Heart right ventricle (tissue), 16 donors: ENCODE measurements at regions not wholly inside any gene's neighbourhood (a gene's known extent, or its start where the extent isn't known, plus 50 kb on each side); places are given as distances from the start of the nearest gene placed in this dataset.
A peak's percentile ranks its signal among the peaks of the same experiment; 100 is the strongest.

ENCODE experiments used
- ATAC-seq, 8 donors: fragments of 200-7000 bp; cut with Tn5 transposase; one replicate each; pipeline ENCODE4 v1.9.1; 2020; ENCODE audit warnings: mild to moderate bottlenecking in 8 of 8, moderate library complexity in 8 of 8, moderate number of reproducible peaks in 1 of 8
- DNase-seq, 2 donors: peaks; one replicate each; pipeline ENCODE4 v3.0.0-alpha.2; 2020
- H3K27ac ChIP-seq, 10 donors: fragments of 200-600 bp; sonication (generic) in 2 of 10; one replicate each; pipeline versions ENCODE4 v1.5.0 to v1.8.0; 2020 to 2022; ENCODE audit warnings: mild to moderate bottlenecking in 3 of 10
- H3K27me3 ChIP-seq, 7 donors: fragments of 200-600 bp; one replicate each; pipeline ENCODE4 v1.8.0; 2021 to 2022; ENCODE audit warnings: mild to moderate bottlenecking in 2 of 7
- H3K36me3 ChIP-seq, 9 donors: fragments of 200-600 bp; sonication (generic) in 1 of 9; one replicate each; pipeline versions ENCODE4 v1.5.0 to v1.8.0; 2020 to 2022; ENCODE audit warnings: mild to moderate bottlenecking in 2 of 9
- H3K4me1 ChIP-seq, 9 donors: fragments of 200-600 bp; sonication (generic) in 1 of 9; one replicate each; pipeline versions ENCODE4 v1.5.0 to v1.8.0; 2020 to 2022; ENCODE audit warnings: mild to moderate bottlenecking in 4 of 9
- H3K4me3 ChIP-seq, 10 donors: fragments of 200-600 bp; sonication (generic) in 2 of 10; one replicate each; pipeline versions ENCODE4 v1.5.0 to v1.8.0; 2020 to 2022; ENCODE audit warnings: mild to moderate bottlenecking in 7 of 10, moderate library complexity in 2 of 10
- H3K9me3 ChIP-seq, 11 donors: fragments of 200-600 bp in 10 of 11; sonication (generic) in 2 of 11; one replicate each; pipeline versions ENCODE4 v1.5.0 to v1.8.0; 2013 to 2022; ENCODE audit warnings: mild to moderate bottlenecking in 2 of 11, control low read depth in 1 of 11, moderate library complexity in 1 of 11
- WGBS, 2 donors: extraction: QIAGEN DNeasy Blood & Tissue Kit; methylation state at CpG; one replicate each; pipeline ENCODE4 v1.1.7; 2013; ENCODE audit warnings: inconsistent platforms in 1 of 2; 5-methylcytosine and 5-hydroxymethylcytosine counted together
- intact Hi-C, 10 donors: fragments of 100-400 bp; cut with DNase I; formaldehyde crosslinking; loops; one replicate each; pipeline versions ENCODE4 v1.11.1 to v1.14.2; 2022
- TF ChIP-seq, protein P1 (sequence below), 9 donors: fragments of 200-600 bp; sonication (generic) in 2 of 9; IDR thresholded peaks; one replicate each; pipeline versions ENCODE4 v1.5.0 to v1.8.0; 2021 to 2022; ENCODE audit warnings: antibody characterized with exemption in 9 of 9, mild to moderate bottlenecking in 5 of 9, moderate library complexity in 1 of 9
- donor health status: Arrhythmogenic right ventricular cardiomyopathy.
- donor health status: ischemic (EF 13 %, LVEDD 7.1; RV severe dilation, severe dysfunction).
- donor health status: healthy with polysubstance abuse.
- donor health status: DM: no; HTN: yes; CAD: no.
- donor health status: DM: no; HTN: no; CAD: no.
- donor health status: ischemic (EF 25% LVEDD 6.9; RV normal size, moderate dysfunction).
- donor health status: ischemic (EF 25% LVEDD 5.7; RV mildly dilated, moderate dysfunction).
- donor health status: healthy.
- donor health status: DM: yes; HTN: yes; CAD: no.
- donor health status: Ischemic cardiomyopathy.
- donor health status: ischemic (EF 35%, LVEDD 5.7; RV mildly dilated, moderate dysfunction).
- donor health status: nonischemic (EF 11% LVEDD 7.7; RV severe dilation, severe dysfunction).
- donor health status: DM: yes; HTN: yes; CAD: no.
- donor health status: PGD.
- donor health status: ischemic (EF 29% LVEDD 5.4; RV normal size, mild dysfunction).
- donor health status: nonischemic (EF 23%, LVEDD 6.1; RV moderate dilation, normal function).

DNA sequence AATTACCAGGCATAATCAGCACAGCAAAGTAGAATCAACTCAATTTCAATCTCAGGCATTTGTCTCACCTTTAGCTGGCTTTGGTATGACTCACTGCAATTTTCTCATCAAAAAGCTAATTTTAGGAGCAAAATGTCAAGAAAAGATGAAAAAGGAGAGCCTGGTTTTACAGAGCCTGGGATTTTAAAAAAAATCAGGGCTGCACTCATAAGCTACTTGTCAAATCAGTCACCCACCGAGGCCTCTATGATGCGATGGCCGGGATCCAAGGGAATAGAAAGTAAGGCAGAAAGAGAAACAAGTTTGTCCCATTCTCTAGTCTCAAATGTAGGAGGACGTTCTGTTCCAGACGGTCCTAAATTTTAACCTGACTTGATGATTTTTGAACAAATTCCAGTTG is 170.9 kb downstream of the SOCS6 start:
- 61 to 73% methylated on average over 5 of the region's 5 CpGs for WGBS, 2 donors
- no peaks in the 10 kb centered on the region for H3K36me3 ChIP-seq
- intact Hi-C loops: no loop called here
- H3K4me1 ChIP-seq: peaks cover 0 to 9% (median 7%) of the 10 kb centered on the region in 9 donors
- no peaks in the 10 kb centered on the region for H3K9me3 ChIP-seq
- no peak overlapping the region for H3K27ac ChIP-seq
- peaks cover 0 to 36% (median 12%) of the 10 kb centered on the region in 7 donors for H3K27me3 ChIP-seq
- TF ChIP-seq, protein P1, sequence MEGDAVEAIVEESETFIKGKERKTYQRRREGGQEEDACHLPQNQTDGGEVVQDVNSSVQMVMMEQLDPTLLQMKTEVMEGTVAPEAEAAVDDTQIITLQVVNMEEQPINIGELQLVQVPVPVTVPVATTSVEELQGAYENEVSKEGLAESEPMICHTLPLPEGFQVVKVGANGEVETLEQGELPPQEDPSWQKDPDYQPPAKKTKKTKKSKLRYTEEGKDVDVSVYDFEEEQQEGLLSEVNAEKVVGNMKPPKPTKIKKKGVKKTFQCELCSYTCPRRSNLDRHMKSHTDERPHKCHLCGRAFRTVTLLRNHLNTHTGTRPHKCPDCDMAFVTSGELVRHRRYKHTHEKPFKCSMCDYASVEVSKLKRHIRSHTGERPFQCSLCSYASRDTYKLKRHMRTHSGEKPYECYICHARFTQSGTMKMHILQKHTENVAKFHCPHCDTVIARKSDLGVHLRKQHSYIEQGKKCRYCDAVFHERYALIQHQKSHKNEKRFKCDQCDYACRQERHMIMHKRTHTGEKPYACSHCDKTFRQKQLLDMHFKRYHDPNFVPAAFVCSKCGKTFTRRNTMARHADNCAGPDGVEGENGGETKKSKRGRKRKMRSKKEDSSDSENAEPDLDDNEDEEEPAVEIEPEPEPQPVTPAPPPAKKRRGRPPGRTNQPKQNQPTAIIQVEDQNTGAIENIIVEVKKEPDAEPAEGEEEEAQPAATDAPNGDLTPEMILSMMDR (IDR thresholded peaks at IDR 0.05): no peak
- H3K4me3 ChIP-seq: no peak overlapping the region
- no peak for ATAC-seq
- DNase-seq: no peak

DNA sequence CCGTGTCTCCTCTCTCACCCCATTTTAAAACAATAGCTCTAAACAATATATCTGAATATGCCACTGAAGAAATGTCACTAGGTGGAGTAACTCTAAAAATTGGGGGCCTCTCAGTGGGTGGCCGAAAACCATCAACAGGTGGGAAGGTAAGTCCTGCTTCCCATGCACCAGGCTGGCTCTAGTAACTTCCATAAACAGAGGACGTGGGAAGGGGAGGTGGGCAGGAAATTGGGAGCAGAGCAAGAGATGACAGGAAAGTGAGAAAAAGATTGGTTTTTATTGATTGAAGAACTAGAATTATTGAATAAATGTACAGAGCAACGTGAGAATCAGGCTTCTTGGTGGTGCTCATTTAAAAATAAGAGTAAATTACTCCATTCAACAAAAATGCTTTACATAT is 170.4 kb downstream of the SOCS6 start:
- 80 to 85% methylated on average over 4 of the region's 4 CpGs for WGBS, 2 donors
- H3K4me1 ChIP-seq: peaks cover 0 to 5% (median 2%) of the 10 kb centered on the region in 9 donors
- peaks cover 0 to 36% (median 12%) of the 10 kb centered on the region in 7 donors for H3K27me3 ChIP-seq
- no peaks in the 10 kb centered on the region for H3K9me3 ChIP-seq
- ATAC-seq (no peak), DNase-seq (no peak)
- TF ChIP-seq, protein P1 (IDR thresholded peaks at IDR 0.05): no peak
- H3K27ac ChIP-seq: no peak overlapping the region
- intact Hi-C loops: no loop called here
- H3K36me3 ChIP-seq: no peaks in the 10 kb centered on the region
- H3K4me3 ChIP-seq: no peak overlapping the region

GRCh38 chr18:70457788-70458187 is 168.9 kb downstream of the SOCS6 start:
- WGBS, 2 donors: 89 to 93% methylated on average over 3 of the region's 3 CpGs
- Histone ChIP-seq H3K4me3 (no peak overlapping the region), H3K4me1 (no peaks in the 10 kb centered on the region), H3K27me3 (peaks cover 0 to 36% (median 12%) of the 10 kb centered on the region in 7 donors), H3K27ac (no peak overlapping the region), H3K9me3 (no peaks in the 10 kb centered on the region), H3K36me3 (no peaks in the 10 kb centered on the region)
- TF ChIP-seq, protein P1 (IDR thresholded peaks at IDR 0.05): no peak
- ATAC-seq: no peak
- intact Hi-C loops: no loop called here
- DNase-seq: no peak

- H3K27me3 ChIP-seq: peaks cover 0 to 36% (median 15%) of the 10 kb centered on the region in 7 donors
- no peaks in the 10 kb centered on the region for H3K4me1 ChIP-seq
- peak in 1 of 8 donors; percentile 44 for ATAC-seq
- H3K9me3 ChIP-seq: no peaks in the 10 kb centered on the region
- WGBS, 2 donors: 45% methylated on average over 3 of the region's 3 CpGs
- H3K4me3 ChIP-seq: no peak overlapping the region
- intact Hi-C loops: no loop called here
- TF ChIP-seq, protein P1 (IDR thresholded peaks at IDR 0.05): no peak
- H3K36me3 ChIP-seq: no peaks in the 10 kb centered on the region
- no peak overlapping the region for H3K27ac ChIP-seq
- no peak for DNase-seq
These were observed 168.4 kb downstream of the SOCS6 start for GRCh38 chr18:70457223-70457622.
